ENCODE measurements at regions not wholly inside any gene's neighbourhood (a gene's known extent, or its start where the extent isn't known, plus 50 kb on each side); places are given as distances from the start of the nearest gene placed in this dataset.
A peak's percentile ranks its signal among the peaks of the same experiment; 100 is the strongest.
"Not testable (repeated sequence)": the region's sequence is repeated elsewhere in the genome, so short reads cannot be mapped to it uniquely, and the experiment has no call there.

DNA sequence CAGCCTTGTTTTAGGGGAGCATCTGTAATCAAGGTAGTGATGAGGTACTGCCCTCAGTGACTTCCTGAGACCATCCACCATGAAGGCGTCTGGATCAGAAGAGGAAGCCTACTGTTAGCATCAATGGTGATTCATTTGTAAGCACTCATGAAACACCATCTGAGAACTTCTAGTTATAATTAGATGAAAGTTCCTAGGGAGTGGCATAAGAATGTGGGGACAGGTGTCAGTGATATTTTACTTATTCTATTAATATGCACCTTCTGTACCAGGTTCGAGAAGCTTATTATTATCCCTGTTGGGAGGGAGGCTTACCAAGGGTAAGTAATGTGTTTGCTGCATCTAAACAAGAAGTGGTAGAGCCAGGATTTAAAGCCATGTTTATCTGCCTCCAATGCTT is 295.8 kb upstream of the TBL1XR1 start:
- H3K4me1 ChIP-seq (ENCODE audit: control insufficient read depth, insufficient read depth, low read length): peaks cover 16% of the 10 kb centered on the region
- no peak overlapping the region for H3K4me3 ChIP-seq (ENCODE audit: low read length)
- no peaks in the 10 kb centered on the region for H3K36me3 ChIP-seq (ENCODE audit: insufficient read depth, low read length)
- H3K27me3 ChIP-seq (ENCODE audit: control insufficient read depth, insufficient read depth, low read length): no peaks in the 10 kb centered on the region
- H3K4me2 ChIP-seq (ENCODE audit: low read length): no peak overlapping the region
- H3K9me3 ChIP-seq (replicated peaks; ENCODE audit: low read length): no peaks in the 10 kb centered on the region
- no peak overlapping the region for H3K9ac ChIP-seq (ENCODE audit: low read depth, low read length)

DNA sequence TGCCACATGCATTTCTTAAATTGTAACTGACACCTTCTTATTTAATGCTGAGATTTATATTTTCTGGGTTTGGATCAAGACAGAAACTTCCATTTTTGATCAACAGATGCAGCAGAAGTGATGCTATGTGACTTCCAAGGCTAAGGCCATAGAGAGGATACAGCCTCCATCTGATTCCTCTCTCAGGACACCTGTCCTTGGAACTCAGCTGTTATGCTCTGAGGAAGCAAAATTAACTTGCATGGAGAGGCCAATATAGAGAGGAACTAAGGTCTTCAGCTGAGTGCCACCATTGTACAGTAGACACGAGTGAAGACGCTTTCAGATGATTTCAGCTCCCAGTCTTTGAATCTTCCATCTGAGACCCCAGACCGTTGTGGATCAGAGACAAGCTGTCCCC is 296.9 kb upstream of the TBL1XR1 start:
- Histone ChIP-seq H3K9ac (ENCODE audit: low read depth, low read length) (no peak overlapping the region), H3K4me3 (ENCODE audit: low read length) (no peak overlapping the region), H3K27me3 (ENCODE audit: control insufficient read depth, insufficient read depth, low read length) (no peaks in the 10 kb centered on the region), H3K9me3 (replicated peaks; ENCODE audit: low read length) (no peaks in the 10 kb centered on the region), H3K4me1 (ENCODE audit: control insufficient read depth, insufficient read depth, low read length) (peaks cover 14% of the 10 kb centered on the region), H3K36me3 (ENCODE audit: insufficient read depth, low read length) (no peaks in the 10 kb centered on the region), H3K4me2 (ENCODE audit: low read length) (no peak overlapping the region)

DNA sequence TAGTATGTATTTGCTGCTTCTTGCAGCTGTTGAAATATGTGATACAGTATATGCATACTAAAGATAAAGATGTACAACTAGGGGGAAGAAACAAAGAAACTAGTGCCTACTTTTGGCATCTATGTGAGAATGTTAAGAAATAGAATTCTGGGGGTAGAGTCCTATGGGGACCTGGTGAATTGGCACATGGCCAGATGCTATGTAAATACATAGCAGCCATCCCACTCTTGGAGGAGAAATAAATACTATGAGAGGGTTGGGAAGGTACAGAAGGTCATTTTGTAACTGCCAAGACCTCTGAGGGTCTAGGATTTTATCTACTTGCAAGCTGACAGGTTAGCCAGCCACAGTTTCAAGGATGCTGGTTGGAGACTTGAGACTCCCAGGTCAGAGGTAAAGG is 298.3 kb upstream of the TBL1XR1 start:
- Histone ChIP-seq H3K27me3 (ENCODE audit: control insufficient read depth, insufficient read depth, low read length) (no peaks in the 10 kb centered on the region), H3K9me3 (replicated peaks; ENCODE audit: low read length) (no peaks in the 10 kb centered on the region), H3K4me2 (ENCODE audit: low read length) (no peak overlapping the region), H3K4me1 (ENCODE audit: control insufficient read depth, insufficient read depth, low read length) (peaks cover 14% of the 10 kb centered on the region), H3K9ac (ENCODE audit: low read depth, low read length) (no peak overlapping the region), H3K4me3 (ENCODE audit: low read length) (no peak overlapping the region), H3K36me3 (ENCODE audit: insufficient read depth, low read length) (no peaks in the 10 kb centered on the region)

DNA sequence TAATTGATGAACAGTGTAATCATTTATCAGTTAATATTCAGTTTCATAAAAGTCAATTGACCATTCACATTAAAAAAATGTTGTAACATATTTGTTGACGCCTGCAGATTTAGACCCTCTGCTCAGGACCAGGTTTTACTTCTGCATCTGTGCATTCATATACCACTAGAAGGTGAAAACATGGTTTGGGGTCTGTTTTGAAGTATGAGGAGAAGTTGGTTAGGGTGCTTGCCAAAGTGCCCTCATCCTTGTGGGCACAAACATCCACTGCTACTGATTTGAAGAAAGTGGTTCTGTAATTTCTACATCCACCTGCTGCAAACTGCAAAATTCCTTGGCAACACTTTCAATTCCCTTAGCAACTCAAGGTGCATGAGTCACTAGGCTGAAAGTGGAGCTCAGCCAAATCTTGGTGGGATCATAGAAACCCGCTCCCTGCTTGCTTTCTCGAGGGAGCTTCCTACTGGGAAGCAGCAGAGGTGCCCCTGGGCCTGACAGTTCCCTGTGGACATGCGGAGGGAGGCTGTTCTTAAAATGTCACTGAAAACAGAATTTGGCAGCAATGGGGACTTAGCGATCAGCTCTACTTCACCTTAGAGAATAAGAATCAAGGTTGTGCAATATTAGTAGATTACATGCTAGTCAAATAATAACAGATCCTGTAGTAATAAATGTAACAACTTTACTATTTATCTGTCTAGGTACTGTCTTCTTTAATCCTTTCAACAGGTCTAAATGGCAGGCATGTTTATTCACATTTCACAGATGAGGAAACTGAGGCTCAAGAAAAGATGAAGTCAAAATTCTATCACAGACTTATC is 301.0 kb upstream of the TBL1XR1 start:
- Histone ChIP-seq H3K4me2 (ENCODE audit: low read length) (no peak overlapping the region), H3K9me3 (replicated peaks; ENCODE audit: low read length) (no peaks in the 10 kb centered on the region), H3K27me3 (ENCODE audit: control insufficient read depth, insufficient read depth, low read length) (no peaks in the 10 kb centered on the region), H3K4me1 (ENCODE audit: control insufficient read depth, insufficient read depth, low read length) (no peaks in the 10 kb centered on the region), H3K4me3 (ENCODE audit: low read length) (no peak overlapping the region), H3K9ac (ENCODE audit: low read depth, low read length) (no peak overlapping the region), H3K36me3 (ENCODE audit: insufficient read depth, low read length) (no peaks in the 10 kb centered on the region)

DNA sequence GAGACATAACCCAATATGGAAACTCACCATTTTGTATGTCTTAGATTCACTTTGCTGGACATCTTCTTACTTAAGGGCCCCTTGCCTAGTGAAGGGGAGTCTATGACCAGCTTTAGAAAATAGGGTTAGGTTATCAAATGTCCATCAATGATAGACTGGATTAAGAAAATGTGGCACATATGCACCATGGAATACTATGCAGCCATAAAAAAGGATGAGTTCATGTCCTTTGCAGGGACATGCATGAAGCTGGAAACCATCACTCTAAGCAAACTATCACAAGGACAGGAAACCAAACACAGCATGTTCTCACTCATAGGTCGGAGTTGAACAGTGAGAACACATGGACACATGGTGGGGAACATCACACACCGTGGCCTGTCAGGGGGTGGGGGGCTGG is 301.8 kb upstream of the TBL1XR1 start:
- not testable (repeated sequence) for H3K36me3 ChIP-seq (ENCODE audit: insufficient read depth, low read length); H3K4me1 ChIP-seq (ENCODE audit: control insufficient read depth, insufficient read depth, low read length); H3K4me2 ChIP-seq (ENCODE audit: low read length); H3K27me3 ChIP-seq (ENCODE audit: control insufficient read depth, insufficient read depth, low read length); H3K9me3 ChIP-seq (replicated peaks; ENCODE audit: low read length); H3K9ac ChIP-seq (ENCODE audit: low read depth, low read length); H3K4me3 ChIP-seq (ENCODE audit: low read length)

DNA sequence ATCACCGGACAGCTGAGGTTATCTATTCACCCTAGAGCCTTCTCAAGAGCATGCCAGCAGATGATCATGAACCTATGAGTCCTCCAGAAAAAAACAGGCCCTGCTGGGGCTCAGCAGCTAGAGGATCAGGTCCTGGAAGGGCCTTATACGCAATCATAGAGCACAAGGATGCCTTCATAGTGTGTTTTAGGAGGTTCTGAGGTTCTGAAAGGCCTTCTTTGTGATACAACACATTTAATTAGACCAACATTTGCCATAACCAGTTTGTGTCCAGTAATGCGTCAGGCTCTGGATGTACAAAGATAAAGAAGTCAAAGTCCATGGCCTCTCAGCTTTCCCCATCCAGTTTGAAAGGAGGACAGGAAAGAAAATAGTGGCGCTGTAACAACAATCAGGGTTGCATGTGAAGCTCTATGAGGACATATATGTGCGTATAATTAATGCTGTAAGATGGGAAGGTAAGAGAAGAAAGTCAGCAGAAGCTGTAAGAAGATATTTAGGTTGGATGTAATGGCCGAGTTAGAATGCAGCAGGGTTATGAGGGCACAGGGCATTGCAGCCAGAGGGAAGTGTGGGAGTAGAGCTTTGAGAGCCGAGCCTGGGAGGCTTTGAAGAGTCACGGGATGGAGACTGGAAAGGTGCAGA is 302.6 kb upstream of the TBL1XR1 start:
- H3K36me3 ChIP-seq (ENCODE audit: insufficient read depth, low read length): no peaks in the 10 kb centered on the region
- no peak overlapping the region for H3K9ac ChIP-seq (ENCODE audit: low read depth, low read length)

DNA sequence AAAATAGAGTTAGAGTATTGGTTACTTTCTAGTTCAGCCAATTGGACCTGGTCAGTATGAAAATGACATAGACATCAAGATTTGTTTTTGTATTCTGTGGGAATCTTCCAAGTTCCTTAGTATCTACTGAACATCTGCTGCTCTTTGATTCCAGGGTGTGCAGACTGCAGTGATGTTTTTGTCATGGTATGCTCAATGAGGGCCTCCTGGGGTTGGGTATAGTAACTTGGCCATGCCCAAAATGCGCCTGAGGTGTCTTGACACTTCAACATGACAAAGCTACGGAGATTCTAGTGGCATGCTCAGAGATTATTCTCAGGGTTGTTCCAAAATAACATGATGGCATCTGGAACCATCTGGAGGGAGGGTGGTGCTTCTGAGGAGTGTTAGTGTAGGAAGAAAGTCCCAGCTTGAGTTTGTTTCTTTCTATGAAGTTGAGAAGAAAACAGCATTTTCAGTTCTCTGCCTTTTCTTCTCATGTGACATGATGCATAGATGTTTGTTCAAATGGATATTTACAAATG is 313.5 kb upstream of the TBL1XR1 start:
- no peak overlapping the region for H3K4me3 ChIP-seq (ENCODE audit: low read length)
- H3K9me3 ChIP-seq (replicated peaks; ENCODE audit: low read length): no peaks in the 10 kb centered on the region
- peaks cover 18% of the 10 kb centered on the region for H3K4me1 ChIP-seq (ENCODE audit: control insufficient read depth, insufficient read depth, low read length)
- no peaks in the 10 kb centered on the region for H3K36me3 ChIP-seq (ENCODE audit: insufficient read depth, low read length)
- H3K27me3 ChIP-seq (ENCODE audit: control insufficient read depth, insufficient read depth, low read length): no peaks in the 10 kb centered on the region
- no peak overlapping the region for H3K4me2 ChIP-seq (ENCODE audit: low read length)
- no peak overlapping the region for H3K9ac ChIP-seq (ENCODE audit: low read depth, low read length)

More for the DNA sequence above, 302.6 kb upstream of the TBL1XR1 start:
- Histone ChIP-seq H3K4me3 (ENCODE audit: low read length) (no peak overlapping the region), H3K4me1 (ENCODE audit: control insufficient read depth, insufficient read depth, low read length) (no peaks in the 10 kb centered on the region), H3K9me3 (replicated peaks; ENCODE audit: low read length) (no peaks in the 10 kb centered on the region), H3K4me2 (ENCODE audit: low read length) (no peak overlapping the region), H3K27me3 (ENCODE audit: control insufficient read depth, insufficient read depth, low read length) (no peaks in the 10 kb centered on the region)

DNA sequence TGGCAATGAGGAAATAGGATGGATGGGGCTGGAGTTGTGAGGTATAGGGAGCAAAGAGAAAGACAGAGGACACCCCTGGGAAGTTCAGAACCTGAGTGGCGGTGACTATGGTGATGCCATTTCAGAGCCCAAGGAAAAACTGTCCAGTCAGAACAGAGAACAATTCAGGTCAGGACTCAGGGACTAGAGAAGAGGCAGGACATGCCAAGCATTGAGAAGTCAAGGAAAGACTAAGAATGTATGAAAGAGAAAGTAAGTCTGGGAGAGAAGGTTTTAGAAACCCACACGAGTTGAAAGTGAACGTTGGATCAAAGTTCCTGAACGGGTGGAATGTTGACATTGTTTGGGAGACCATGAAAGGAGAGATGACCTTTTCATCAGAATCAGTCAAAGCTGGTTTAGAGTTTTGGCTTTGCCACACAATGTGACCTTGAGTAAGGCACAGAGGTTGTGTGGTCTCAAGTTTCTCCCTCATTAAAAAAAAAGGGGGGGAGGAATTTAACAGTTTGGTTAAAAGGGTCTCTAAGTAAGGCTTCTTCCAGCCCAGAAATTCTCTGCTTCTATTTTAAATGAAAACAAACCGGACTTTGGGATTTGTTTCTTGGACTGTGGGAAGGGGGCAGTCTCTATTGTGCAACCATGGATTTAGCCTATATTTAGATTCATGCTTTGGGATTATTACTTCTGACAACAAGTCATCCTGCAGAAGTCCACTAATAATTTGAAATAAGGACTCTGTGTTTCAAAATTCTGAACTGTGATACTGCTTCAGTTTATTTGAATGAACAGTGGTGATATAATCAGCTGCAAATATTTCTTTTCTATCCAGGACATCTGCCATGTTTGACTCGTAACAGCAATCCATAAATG is 315.9 kb upstream of the TBL1XR1 start:
- no peak overlapping the region for H3K4me2 ChIP-seq (ENCODE audit: low read length)
- H3K4me1 ChIP-seq (ENCODE audit: control insufficient read depth, insufficient read depth, low read length): peaks cover 34% of the 10 kb centered on the region
- H3K9ac ChIP-seq (ENCODE audit: low read depth, low read length): no peak overlapping the region
- no peaks in the 10 kb centered on the region for H3K27me3 ChIP-seq (ENCODE audit: control insufficient read depth, insufficient read depth, low read length)
- H3K4me3 ChIP-seq (ENCODE audit: low read length): no peak overlapping the region
- H3K9me3 ChIP-seq (replicated peaks; ENCODE audit: low read length): no peaks in the 10 kb centered on the region
- no peaks in the 10 kb centered on the region for H3K36me3 ChIP-seq (ENCODE audit: insufficient read depth, low read length)

DNA sequence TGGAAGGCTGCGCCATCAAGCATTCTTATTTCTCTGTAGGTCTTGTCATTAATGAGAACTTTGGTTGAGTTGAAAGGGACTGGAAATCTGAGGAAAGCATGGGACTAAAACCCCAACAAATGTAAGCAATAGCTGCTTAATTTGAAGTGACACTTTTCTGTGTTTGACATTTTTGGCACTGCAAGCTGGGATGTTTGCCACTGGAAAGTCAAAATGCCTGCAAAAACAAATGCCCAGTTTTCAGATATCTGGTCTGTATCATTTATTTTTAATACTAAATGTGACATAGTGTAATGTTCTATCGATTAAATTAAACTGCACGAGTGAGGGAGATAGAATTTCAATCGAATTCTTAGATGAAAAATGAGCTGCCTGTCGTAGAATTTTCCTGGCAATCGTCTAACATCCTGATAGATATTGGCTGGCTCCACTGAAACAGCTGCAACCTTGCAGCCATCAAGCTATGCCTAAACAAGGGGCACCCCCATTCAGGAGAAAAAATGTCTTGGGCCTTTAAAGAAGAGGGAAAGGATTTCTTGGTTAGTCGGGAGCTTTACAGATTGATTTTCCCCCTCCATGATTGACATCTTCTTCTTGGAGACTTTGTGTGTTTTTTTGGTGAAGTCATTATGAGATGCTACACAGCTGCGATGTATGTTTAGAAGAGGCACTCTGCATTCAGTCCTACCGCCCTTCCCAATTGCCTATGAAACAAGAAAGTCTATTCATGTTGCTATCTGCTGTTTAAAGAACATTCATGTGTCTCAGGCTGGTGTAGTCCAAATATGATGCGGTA is 316.7 kb upstream of the TBL1XR1 start:
- Histone ChIP-seq H3K27me3 (ENCODE audit: control insufficient read depth, insufficient read depth, low read length) (no peaks in the 10 kb centered on the region), H3K4me1 (ENCODE audit: control insufficient read depth, insufficient read depth, low read length) (peaks cover 34% of the 10 kb centered on the region), H3K36me3 (ENCODE audit: insufficient read depth, low read length) (no peaks in the 10 kb centered on the region), H3K4me3 (ENCODE audit: low read length) (no peak overlapping the region), H3K9me3 (replicated peaks; ENCODE audit: low read length) (no peaks in the 10 kb centered on the region), H3K4me2 (ENCODE audit: low read length) (no peak overlapping the region), H3K9ac (ENCODE audit: low read depth, low read length) (no peak overlapping the region)

DNA sequence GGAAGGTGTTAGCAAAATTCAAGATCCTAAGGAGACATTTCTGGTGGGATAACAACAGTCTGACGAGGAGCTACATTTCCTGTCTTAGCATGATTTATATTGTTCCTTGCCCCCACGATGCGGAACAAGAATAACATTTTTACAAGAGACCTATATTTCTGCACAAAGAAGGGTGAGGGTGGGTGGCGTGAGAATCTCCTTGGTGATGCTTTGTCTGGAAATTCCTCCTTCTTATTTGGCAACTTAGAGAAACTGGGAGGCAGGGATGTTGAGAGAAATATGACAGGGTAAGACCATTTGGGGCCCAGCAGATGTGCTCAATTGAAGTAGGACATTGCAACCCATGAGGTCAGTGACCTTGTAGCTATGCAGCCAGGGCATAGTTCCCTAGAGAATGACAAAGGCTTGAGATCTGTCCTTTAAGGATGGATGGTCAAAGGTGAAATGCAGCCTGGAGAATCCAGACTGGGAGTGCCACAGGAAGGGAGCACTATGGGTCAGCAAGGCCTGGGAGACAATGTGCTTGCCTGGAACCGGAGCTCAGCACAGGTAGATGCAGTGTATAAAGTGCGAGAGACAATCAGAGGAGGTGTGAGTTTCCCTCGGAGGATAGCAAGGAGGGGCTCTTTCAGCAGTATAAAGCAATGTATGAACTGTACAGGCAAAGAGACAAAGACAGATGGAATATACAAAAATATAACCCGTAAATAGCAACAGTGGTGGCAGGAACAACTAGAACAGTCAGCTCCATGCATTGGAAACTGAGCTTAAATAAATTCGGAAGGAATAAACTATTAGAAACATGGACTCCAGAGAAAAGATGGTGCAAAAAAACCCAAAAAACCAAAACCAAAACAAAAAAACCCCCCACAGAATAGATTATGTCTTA is 317.6 kb upstream of the TBL1XR1 start:
- Histone ChIP-seq H3K4me3 (ENCODE audit: low read length) (no peak overlapping the region), H3K4me1 (ENCODE audit: control insufficient read depth, insufficient read depth, low read length) (peaks cover 42% of the 10 kb centered on the region), H3K27me3 (ENCODE audit: control insufficient read depth, insufficient read depth, low read length) (no peaks in the 10 kb centered on the region), H3K9me3 (replicated peaks; ENCODE audit: low read length) (no peaks in the 10 kb centered on the region), H3K9ac (ENCODE audit: low read depth, low read length) (peak overlapping the region; percentile 72), H3K36me3 (ENCODE audit: insufficient read depth, low read length) (no peaks in the 10 kb centered on the region), H3K4me2 (ENCODE audit: low read length) (no peak overlapping the region)
